ENCODE measurements at regions not wholly inside any gene's neighbourhood (a gene's known extent, or its start where the extent isn't known, plus 50 kb on each side); places are given as distances from the start of the nearest gene placed in this dataset.

GRCh38 chr12:16454481-16454880 is 107.0 kb downstream of the MGST1 start:
- Histone ChIP-seq H3K79me2 (ENCODE audit: control insufficient read depth, insufficient read depth, low read length) (no peaks in the 10 kb centered on the region), H3K4me2 (ENCODE audit: extremely low read depth, insufficient read depth, low read length) (no peak overlapping the region), H3K36me3 (ENCODE audit: control insufficient read depth, insufficient read depth, low read length) (no peaks in the 10 kb centered on the region), H3K9ac (ENCODE audit: insufficient read depth, low read length) (no peak overlapping the region), H3K4me1 (ENCODE audit: control insufficient read depth, extremely low read depth, insufficient read depth, low read length) (no peaks in the 10 kb centered on the region), H4K20me1 (ENCODE audit: control insufficient read depth, extremely low read depth, insufficient read depth, low read length) (no peaks in the 10 kb centered on the region), H3K9me3 (ENCODE audit: control insufficient read depth, insufficient read depth, low read depth, low read length) (no peaks in the 10 kb centered on the region), H3K27me3 (ENCODE audit: control insufficient read depth, insufficient read depth, low read length) (no peaks in the 10 kb centered on the region), H3K4me3 (replicated peaks in 1 of 4; ENCODE audit: control extremely low read depth in 1 of 4, insufficient read depth in 1 of 4, low read depth in 3 of 4, low read length in 4 of 4) (no peak overlapping the region), H2AFZ (ENCODE audit: low read length) (no peak overlapping the region), H3K27ac (ENCODE audit: insufficient read depth, low read length) (no peak overlapping the region)
- DNase-seq (ENCODE audit: low read depth in 2 of 2): peak in 1 of 2 donors; percentile 39
- TF ChIP-seq EZH2 (IDR thresholded peaks at IDR 0.05; ENCODE audit: low read length, missing control alignments) (no peak), CTCF (conservative IDR thresholded peaks at IDR 0.05 in 1 of 2, IDR thresholded peaks at IDR 0.05 in 1 of 2; ENCODE audit: low read depth in 1 of 2, low read length in 2 of 2) (no peak)

- Histone ChIP-seq H2AFZ (ENCODE audit: low read length) (no peak overlapping the region), H3K4me2 (ENCODE audit: extremely low read depth, insufficient read depth, low read length) (no peak overlapping the region), H3K27ac (ENCODE audit: insufficient read depth, low read length) (no peak overlapping the region), H3K36me3 (ENCODE audit: control insufficient read depth, insufficient read depth, low read length) (no peaks in the 10 kb centered on the region), H3K9me3 (ENCODE audit: control insufficient read depth, insufficient read depth, low read depth, low read length) (no peaks in the 10 kb centered on the region), H3K79me2 (ENCODE audit: control insufficient read depth, insufficient read depth, low read length) (no peaks in the 10 kb centered on the region), H3K27me3 (ENCODE audit: control insufficient read depth, insufficient read depth, low read length) (no peaks in the 10 kb centered on the region), H3K4me1 (ENCODE audit: control insufficient read depth, extremely low read depth, insufficient read depth, low read length) (no peaks in the 10 kb centered on the region), H3K4me3 (replicated peaks in 1 of 4; ENCODE audit: control extremely low read depth in 1 of 4, insufficient read depth in 1 of 4, low read depth in 3 of 4, low read length in 4 of 4) (no peak overlapping the region), H4K20me1 (ENCODE audit: control insufficient read depth, extremely low read depth, insufficient read depth, low read length) (no peaks in the 10 kb centered on the region), H3K9ac (ENCODE audit: insufficient read depth, low read length) (no peak overlapping the region)
- DNase-seq (ENCODE audit: low read depth in 2 of 2): peak in 1 of 2 donors; percentile 31
- TF ChIP-seq EZH2 (IDR thresholded peaks at IDR 0.05; ENCODE audit: low read length, missing control alignments) (no peak), CTCF (conservative IDR thresholded peaks at IDR 0.05 in 1 of 2, IDR thresholded peaks at IDR 0.05 in 1 of 2; ENCODE audit: low read depth in 1 of 2, low read length in 2 of 2) (no peak)
Measured at GRCh38 chr12:16458521-16459078, 111.2 kb downstream of the MGST1 start.

GRCh38 chr12:16467272-16467671 is 119.8 kb downstream of the MGST1 start:
- H3K4me1 ChIP-seq (ENCODE audit: control insufficient read depth, extremely low read depth, insufficient read depth, low read length): no peaks in the 10 kb centered on the region
- H2AFZ ChIP-seq (ENCODE audit: low read length): no peak overlapping the region
- H3K36me3 ChIP-seq (ENCODE audit: control insufficient read depth, insufficient read depth, low read length): no peaks in the 10 kb centered on the region
- no peaks in the 10 kb centered on the region for H3K79me2 ChIP-seq (ENCODE audit: control insufficient read depth, insufficient read depth, low read length)
- no peak for DNase-seq (ENCODE audit: low read depth in 2 of 2)
- no peak for TF ChIP-seq CTCF (conservative IDR thresholded peaks at IDR 0.05 in 1 of 2, IDR thresholded peaks at IDR 0.05 in 1 of 2; ENCODE audit: low read depth in 1 of 2, low read length in 2 of 2)
- TF ChIP-seq EZH2 (IDR thresholded peaks at IDR 0.05; ENCODE audit: low read length, missing control alignments): no peak
- H3K4me3 ChIP-seq (replicated peaks in 1 of 4; ENCODE audit: control extremely low read depth in 1 of 4, insufficient read depth in 1 of 4, low read depth in 3 of 4, low read length in 4 of 4): no peak overlapping the region
- no peak overlapping the region for H3K4me2 ChIP-seq (ENCODE audit: extremely low read depth, insufficient read depth, low read length)
- H3K9me3 ChIP-seq (ENCODE audit: control insufficient read depth, insufficient read depth, low read depth, low read length): no peaks in the 10 kb centered on the region
- no peaks in the 10 kb centered on the region for H4K20me1 ChIP-seq (ENCODE audit: control insufficient read depth, extremely low read depth, insufficient read depth, low read length)
- no peak overlapping the region for H3K27ac ChIP-seq (ENCODE audit: insufficient read depth, low read length)
- no peak overlapping the region for H3K9ac ChIP-seq (ENCODE audit: insufficient read depth, low read length)
- H3K27me3 ChIP-seq (ENCODE audit: control insufficient read depth, insufficient read depth, low read length): no peaks in the 10 kb centered on the region
